ENCODE measurements at regions not wholly inside any gene's neighbourhood (a gene's known extent, or its start where the extent isn't known, plus 50 kb on each side); places are given as distances from the start of the nearest gene placed in this dataset.
A peak's percentile ranks its signal among the peaks of the same experiment; 100 is the strongest.

DNA sequence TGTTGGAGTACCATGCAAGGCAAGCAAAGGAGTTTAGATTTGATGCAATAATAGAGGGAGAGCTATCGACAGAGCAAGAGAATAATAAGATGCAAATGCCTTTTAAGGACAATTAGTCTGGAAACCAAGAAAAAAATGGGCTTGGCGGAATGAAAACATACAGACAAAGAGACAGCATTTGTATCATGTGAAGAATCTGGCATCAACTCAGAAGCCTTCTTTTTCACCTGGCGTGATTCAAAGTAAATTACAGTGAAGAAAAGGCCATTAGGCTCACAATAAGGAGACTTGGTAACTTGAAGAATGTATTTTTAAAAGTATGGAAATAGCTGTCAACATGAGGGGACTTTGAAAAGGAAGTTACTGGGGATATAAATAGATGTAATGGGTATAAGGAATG, 521.2 kb upstream of the GOLIM4 start:
- POLR2A ChIA-PET: no interaction called here
- H3K9me2 ChIP-seq: no peaks in the 10 kb centered on the region
- H4K20me1 ChIP-seq (ENCODE audit: insufficient read depth): no peaks in the 10 kb centered on the region
- CTCF ChIA-PET: interaction anchor here (0.7 to 3.1 kb wide), 5 partner anchors 44 to 405 kb away, joined by 3 to 14 read pairs (median 12); no protein-coding TSS in a partner anchor
- 57% methylated on average over 3 of the region's 3 CpGs for WGBS (ENCODE audit: low lambda C conversion rate)
- H3K36me3 ChIP-seq (replicated peaks in 1 of 2; ENCODE audit: control insufficient read depth in 1 of 2, insufficient read depth in 2 of 2, low read length in 1 of 2): no peaks in the 10 kb centered on the region
- no peak overlapping the region for H3K4me2 ChIP-seq
- H3K79me2 ChIP-seq (ENCODE audit: insufficient read depth): no peaks in the 10 kb centered on the region
- no peaks in the 10 kb centered on the region for H3K4me1 ChIP-seq (ENCODE audit: control insufficient read depth in 1 of 2, insufficient read depth in 2 of 2, low read depth in 1 of 2, low read length in 1 of 2)
- DNase-seq: no peak
- 0 out of 2 replicates have a peak overlapping the region, but pooled peaks have one; percentile 1 for H2AFZ ChIP-seq (ENCODE audit: low read depth)
- no peak overlapping the region for H3K9ac ChIP-seq
- H3K9me3 ChIP-seq: no peaks in the 10 kb centered on the region
- no peak overlapping the region for H3K4me3 ChIP-seq (ENCODE audit: low read depth in 2 of 2, low read length in 1 of 2)
- no peaks in the 10 kb centered on the region for H3F3A ChIP-seq (replicated peaks; ENCODE audit: insufficient read depth)
- no peak overlapping the region for H3K27ac ChIP-seq (ENCODE audit: low read depth in 2 of 2, low read length in 1 of 2)
- TF ChIP-seq, protein P1, sequence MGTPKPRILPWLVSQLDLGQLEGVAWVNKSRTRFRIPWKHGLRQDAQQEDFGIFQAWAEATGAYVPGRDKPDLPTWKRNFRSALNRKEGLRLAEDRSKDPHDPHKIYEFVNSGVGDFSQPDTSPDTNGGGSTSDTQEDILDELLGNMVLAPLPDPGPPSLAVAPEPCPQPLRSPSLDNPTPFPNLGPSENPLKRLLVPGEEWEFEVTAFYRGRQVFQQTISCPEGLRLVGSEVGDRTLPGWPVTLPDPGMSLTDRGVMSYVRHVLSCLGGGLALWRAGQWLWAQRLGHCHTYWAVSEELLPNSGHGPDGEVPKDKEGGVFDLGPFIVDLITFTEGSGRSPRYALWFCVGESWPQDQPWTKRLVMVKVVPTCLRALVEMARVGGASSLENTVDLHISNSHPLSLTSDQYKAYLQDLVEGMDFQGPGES (IDR thresholded peaks at IDR 0.05; ENCODE audit: low read depth, low read length): no peak
- TF ChIP-seq RCOR1 (IDR thresholded peaks at IDR 0.05; ENCODE audit: low read length): no peak
- no peak for TF ChIP-seq MXI1 (IDR thresholded peaks at IDR 0.05; ENCODE audit: low read depth, low read length)
- TF ChIP-seq, protein P2, sequence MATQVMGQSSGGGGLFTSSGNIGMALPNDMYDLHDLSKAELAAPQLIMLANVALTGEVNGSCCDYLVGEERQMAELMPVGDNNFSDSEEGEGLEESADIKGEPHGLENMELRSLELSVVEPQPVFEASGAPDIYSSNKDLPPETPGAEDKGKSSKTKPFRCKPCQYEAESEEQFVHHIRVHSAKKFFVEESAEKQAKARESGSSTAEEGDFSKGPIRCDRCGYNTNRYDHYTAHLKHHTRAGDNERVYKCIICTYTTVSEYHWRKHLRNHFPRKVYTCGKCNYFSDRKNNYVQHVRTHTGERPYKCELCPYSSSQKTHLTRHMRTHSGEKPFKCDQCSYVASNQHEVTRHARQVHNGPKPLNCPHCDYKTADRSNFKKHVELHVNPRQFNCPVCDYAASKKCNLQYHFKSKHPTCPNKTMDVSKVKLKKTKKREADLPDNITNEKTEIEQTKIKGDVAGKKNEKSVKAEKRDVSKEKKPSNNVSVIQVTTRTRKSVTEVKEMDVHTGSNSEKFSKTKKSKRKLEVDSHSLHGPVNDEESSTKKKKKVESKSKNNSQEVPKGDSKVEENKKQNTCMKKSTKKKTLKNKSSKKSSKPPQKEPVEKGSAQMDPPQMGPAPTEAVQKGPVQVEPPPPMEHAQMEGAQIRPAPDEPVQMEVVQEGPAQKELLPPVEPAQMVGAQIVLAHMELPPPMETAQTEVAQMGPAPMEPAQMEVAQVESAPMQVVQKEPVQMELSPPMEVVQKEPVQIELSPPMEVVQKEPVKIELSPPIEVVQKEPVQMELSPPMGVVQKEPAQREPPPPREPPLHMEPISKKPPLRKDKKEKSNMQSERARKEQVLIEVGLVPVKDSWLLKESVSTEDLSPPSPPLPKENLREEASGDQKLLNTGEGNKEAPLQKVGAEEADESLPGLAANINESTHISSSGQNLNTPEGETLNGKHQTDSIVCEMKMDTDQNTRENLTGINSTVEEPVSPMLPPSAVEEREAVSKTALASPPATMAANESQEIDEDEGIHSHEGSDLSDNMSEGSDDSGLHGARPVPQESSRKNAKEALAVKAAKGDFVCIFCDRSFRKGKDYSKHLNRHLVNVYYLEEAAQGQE (IDR thresholded peaks at IDR 0.05; ENCODE audit: low read depth, low read length): no peak
- no peak for TF ChIP-seq CHD2 (IDR thresholded peaks at IDR 0.05; ENCODE audit: low read length, partially characterized antibody)
- no peak for TF ChIP-seq YY1 (IDR thresholded peaks at IDR 0.05; ENCODE audit: low read depth)
- no peak for TF ChIP-seq FOXJ3 (CRISPR knock-in tag; IDR thresholded peaks at IDR 0.05)
- no peak for TF ChIP-seq FOXM1 (IDR thresholded peaks at IDR 0.05; ENCODE audit: low read depth)
- TF ChIP-seq SIN3A (IDR thresholded peaks at IDR 0.05; ENCODE audit: borderline replicate concordance, low read depth, low read length): no peak
- no peak for TF ChIP-seq NRF1 (IDR thresholded peaks at IDR 0.05; ENCODE audit: low read depth, low read length)
- no peak for TF ChIP-seq NFIC (IDR thresholded peaks at IDR 0.05; ENCODE audit: borderline replicate concordance)
- TF ChIP-seq, protein P3, sequence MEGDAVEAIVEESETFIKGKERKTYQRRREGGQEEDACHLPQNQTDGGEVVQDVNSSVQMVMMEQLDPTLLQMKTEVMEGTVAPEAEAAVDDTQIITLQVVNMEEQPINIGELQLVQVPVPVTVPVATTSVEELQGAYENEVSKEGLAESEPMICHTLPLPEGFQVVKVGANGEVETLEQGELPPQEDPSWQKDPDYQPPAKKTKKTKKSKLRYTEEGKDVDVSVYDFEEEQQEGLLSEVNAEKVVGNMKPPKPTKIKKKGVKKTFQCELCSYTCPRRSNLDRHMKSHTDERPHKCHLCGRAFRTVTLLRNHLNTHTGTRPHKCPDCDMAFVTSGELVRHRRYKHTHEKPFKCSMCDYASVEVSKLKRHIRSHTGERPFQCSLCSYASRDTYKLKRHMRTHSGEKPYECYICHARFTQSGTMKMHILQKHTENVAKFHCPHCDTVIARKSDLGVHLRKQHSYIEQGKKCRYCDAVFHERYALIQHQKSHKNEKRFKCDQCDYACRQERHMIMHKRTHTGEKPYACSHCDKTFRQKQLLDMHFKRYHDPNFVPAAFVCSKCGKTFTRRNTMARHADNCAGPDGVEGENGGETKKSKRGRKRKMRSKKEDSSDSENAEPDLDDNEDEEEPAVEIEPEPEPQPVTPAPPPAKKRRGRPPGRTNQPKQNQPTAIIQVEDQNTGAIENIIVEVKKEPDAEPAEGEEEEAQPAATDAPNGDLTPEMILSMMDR (IDR thresholded peaks at IDR 0.05): no peak
- TF ChIP-seq, protein P4, sequence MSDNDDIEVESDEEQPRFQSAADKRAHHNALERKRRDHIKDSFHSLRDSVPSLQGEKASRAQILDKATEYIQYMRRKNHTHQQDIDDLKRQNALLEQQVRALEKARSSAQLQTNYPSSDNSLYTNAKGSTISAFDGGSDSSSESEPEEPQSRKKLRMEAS (IDR thresholded peaks at IDR 0.05; ENCODE audit: low read depth): no peak
- no peak for TF ChIP-seq ELF1 (IDR thresholded peaks at IDR 0.05)
- no peak for TF ChIP-seq GABPA (IDR thresholded peaks at IDR 0.05; ENCODE audit: low read depth)
- TF ChIP-seq EP300 (IDR thresholded peaks at IDR 0.05; ENCODE audit: borderline replicate concordance in 1 of 2, low read depth in 1 of 2, low read length in 1 of 2): no peak
- no peak for TF ChIP-seq TAF1 (IDR thresholded peaks at IDR 0.05; ENCODE audit: borderline replicate concordance, low read depth, low read length)
- no peak for TF ChIP-seq EZH2phosphoT487 (IDR thresholded peaks at IDR 0.05; ENCODE audit: borderline replicate concordance, low read depth)
- H3K27me3 ChIP-seq (ENCODE audit: insufficient read depth): no peaks in the 10 kb centered on the region

Data from SK-N-SH (cell line).